B cell (primary cell): ENCODE measurements at regions not wholly inside any gene's neighbourhood (a gene's known extent, or its start where the extent isn't known, plus 50 kb on each side); places are given as distances from the start of the nearest gene placed in this dataset.

ENCODE experiments used
- ATAC-seq: fragments of 200-7000 bp; cut with Tn5 transposase; one replicate; pipeline ENCODE4 v1.10.0; 2021; ENCODE audit warnings: low read depth, mild to moderate bottlenecking, moderate number of reproducible peaks, moderate library complexity
- CTCF ChIA-PET: fragments of 350-600 bp; sonication (Branson Sonifier 250); formaldehyde crosslinking; loops from one replicate; lab custom pipeline; 2021; ENCODE audit warnings: antibody characterized with exemption, inconsistent platforms; lab: Charles Lee
- POLR2A ChIA-PET: fragments of 350-600 bp; sonication (Branson Sonifier 250); formaldehyde crosslinking; loops from one replicate; lab custom pipeline; 2021; ENCODE audit warnings: antibody characterized with exemption; lab: Charles Lee
- DNase-seq: peaks from one replicate; pipeline ENCODE4 v3.0.0; 2013
- H2AFZ ChIP-seq: 2 replicates; pipeline ENCODE4 v1.6.1; 2012; ENCODE audit warnings: mild to moderate bottlenecking, low read depth, low read length; ENCODE audit not compliant: insufficient read depth, poor library complexity, severe bottlenecking
- H3K27ac ChIP-seq, 2 donors: 1 replicate in 1 of 2; 2 replicates in 1 of 2; pipeline ENCODE4 v1.5.1; 2012 to 2013; ENCODE audit warnings: low read length in 2 of 2, mild to moderate bottlenecking in 2 of 2, moderate library complexity in 1 of 2
- H3K27me3 ChIP-seq, 4 experiments: fragments of 200-600 bp in 1 of 4; sonication (generic) in 1 of 4; replicated peaks in 1 of 4; 1 replicate in 2 of 4; 2 replicates in 2 of 4; pipeline versions ENCODE4 v1.6.1 to v1.7.0; 2013 to 2016; ENCODE audit warnings: low read length in 3 of 4, mild to moderate bottlenecking in 2 of 4, mixed read lengths in 1 of 4, moderate library complexity in 1 of 4; ENCODE audit not compliant: insufficient read depth in 4 of 4, control insufficient read depth in 3 of 4; ENCODE audit errors: control extremely low read depth in 1 of 4
- H3K36me3 ChIP-seq, 2 experiments: replicated peaks in 1 of 2; 1 replicate in 1 of 2; 2 replicates in 1 of 2; pipeline versions ENCODE4 v1.6.1 to v1.7.1; 2013; ENCODE audit warnings: low read length in 1 of 2; ENCODE audit not compliant: insufficient read depth in 2 of 2, control insufficient read depth in 1 of 2; ENCODE audit errors: control extremely low read depth in 1 of 2, extremely low read depth in 1 of 2
- H3K4me1 ChIP-seq, 2 donors: fragments of 200-600 bp in 1 of 2; sonication (generic) in 1 of 2; 1 replicate in 1 of 2; 2 replicates in 1 of 2; pipeline versions ENCODE4 v1.5.1 to v1.6.1; 2013 to 2017; ENCODE audit warnings: low read length in 2 of 2; ENCODE audit not compliant: control insufficient read depth in 2 of 2, insufficient read depth in 2 of 2
- H3K4me2 ChIP-seq: replicated peaks from 2 replicates; pipeline ENCODE3; 2012; ENCODE audit warnings: mild to moderate bottlenecking, low read depth, low read length; ENCODE audit not compliant: poor library complexity, severe bottlenecking
- H3K4me3 ChIP-seq, 5 experiments: fragments of 200-600 bp in 1 of 5; sonication (generic) in 1 of 5; 1 replicate in 3 of 5; 2 replicates in 2 of 5; pipeline versions ENCODE4 v1.5.1 to v1.7.0; 2011 to 2016; ENCODE audit warnings: low read length in 4 of 5, mild to moderate bottlenecking in 4 of 5, low read depth in 2 of 5, control low read depth in 1 of 5, moderate library complexity in 1 of 5; ENCODE audit not compliant: insufficient read depth in 1 of 5; ENCODE audit errors: control extremely low read depth in 1 of 5, extremely low read depth in 1 of 5
- H3K79me2 ChIP-seq: fragments of 200-600 bp; sonication (generic); one replicate; pipeline ENCODE4 v1.6.0; 2016; ENCODE audit warnings: low read length; ENCODE audit not compliant: control insufficient read depth, insufficient read depth
- H3K9ac ChIP-seq: fragments of 200-600 bp; sonication (generic); 2 replicates; pipeline ENCODE4 v1.6.1; 2017; ENCODE audit warnings: mild to moderate bottlenecking, low read length, moderate library complexity
- H3K9me3 ChIP-seq, 3 donors: one replicate each; pipeline versions ENCODE4 v1.6.1 to v1.7.1; 2013; ENCODE audit warnings: low read length in 2 of 3; ENCODE audit not compliant: control insufficient read depth in 2 of 3, insufficient read depth in 1 of 3; ENCODE audit errors: control extremely low read depth in 1 of 3
- H4K20me1 ChIP-seq: 2 replicates; pipeline ENCODE4 v1.6.0; 2012; ENCODE audit warnings: mild to moderate bottlenecking, low read length; ENCODE audit not compliant: insufficient read depth, control insufficient read depth, poor library complexity, severe bottlenecking
- H3K27ac Mint-ChIP-seq: one replicate; pipeline ENCODE4 v1.8.0; 2021; ENCODE audit warnings: mixed read lengths
- H3K27me3 Mint-ChIP-seq: one replicate; pipeline ENCODE4 v1.8.0; 2021; ENCODE audit warnings: mixed read lengths
- H3K4me1 Mint-ChIP-seq: one replicate; pipeline ENCODE4 v1.8.0; 2021; ENCODE audit warnings: mixed read lengths
- H3K4me3 Mint-ChIP-seq: one replicate; pipeline ENCODE4 v1.8.0; 2021; ENCODE audit warnings: mixed read lengths
- H3K9me3 Mint-ChIP-seq: one replicate; pipeline ENCODE4 v1.8.0; 2022; ENCODE audit warnings: mixed read lengths; ENCODE audit not compliant: insufficient read depth
- CTCF ChIP-seq: fragments of 200-600 bp; IDR thresholded peaks from one replicate; pipeline ENCODE4 v1.8.0; 2022; ENCODE audit warnings: antibody characterized with exemption, mild to moderate bottlenecking
- EZH2 ChIP-seq: IDR thresholded peaks from 2 replicates; pipeline ENCODE4 v1.6.1; 2012; ENCODE audit warnings: borderline replicate concordance, low read depth, mild to moderate bottlenecking, moderate library complexity, low read length; ENCODE audit not compliant: insufficient read depth, poor library complexity, severe bottlenecking
- WGBS: methylation state at CpG from one replicate; pipeline ENCODE4 v1.1.5; 2013; ENCODE audit warnings: missing lambda C conversion rate; ENCODE audit not compliant: insufficient coverage; 5-methylcytosine and 5-hydroxymethylcytosine counted together
- intact Hi-C: fragments of 100-400 bp; cut with micrococcal nuclease; formaldehyde crosslinking; loops from one replicate; pipeline ENCODE4 v1.10.0; 2022

- Histone ChIP-seq H2AFZ (no peak overlapping the region), H3K27ac (no peak overlapping the region), H3K4me1 (no peaks in the 10 kb centered on the region), H3K9ac (no peak overlapping the region), H3K9me3 (peaks cover 0 to 2% (median 0%) of the 10 kb centered on the region in 3 donors), H3K36me3 (no peaks in the 10 kb centered on the region), H3K79me2 (no peaks in the 10 kb centered on the region), H3K4me3 (no peak overlapping the region), H3K4me2 (no peak overlapping the region), H3K27me3 (peaks cover 0 to 18% (median 5%) of the 10 kb centered on the region in 4 experiments), H4K20me1 (no peaks in the 10 kb centered on the region)
- POLR2A ChIA-PET = no interaction called here
- Mint-ChIP-seq H3K9me3 (no peaks in the 10 kb centered on the region), H3K27me3 (peaks cover 53% of the 10 kb centered on the region), H3K4me1 (no peaks in the 10 kb centered on the region), H3K4me3 (no peak overlapping the region), H3K27ac (no peak overlapping the region)
- CTCF ChIA-PET = no interaction called here
- DNase-seq (no peak), ATAC-seq (no peak)
- TF ChIP-seq CTCF (no peak), EZH2 (no peak)
- intact Hi-C loops = no loop called here
- WGBS = 83% methylated on average over 6 of the region's 6 CpGs
These were observed 242.0 kb downstream of the SHQ1 start for GRCh38 chr3:72606005-72606800.

GRCh38 chr3:72604328-72604727 lies 243.9 kb downstream of the SHQ1 start:
- H3K4me1 ChIP-seq = no peaks in the 10 kb centered on the region
- H3K36me3 ChIP-seq = no peaks in the 10 kb centered on the region
- peaks cover 0 to 27% (median 8%) of the 10 kb centered on the region in 4 experiments for H3K27me3 ChIP-seq
- no peak overlapping the region for H2AFZ ChIP-seq
- 71% methylated on average over 1 of the region's 3 CpGs for WGBS
- no peak overlapping the region for H3K9ac ChIP-seq
- no peak overlapping the region for H3K27ac ChIP-seq
- no peak overlapping the region for H3K4me3 Mint-ChIP-seq
- DNase-seq (no peak), ATAC-seq (no peak)
- H3K27ac Mint-ChIP-seq = no peak overlapping the region
- no peaks in the 10 kb centered on the region for H3K79me2 ChIP-seq
- no peaks in the 10 kb centered on the region for H3K9me3 ChIP-seq
- ChIA-PET POLR2A (no interaction called here), CTCF (interaction anchor here (0.7 kb wide), 1 partner anchor 63 kb away, joined by 3 read pairs; no protein-coding TSS in a partner anchor)
- peaks cover 57% of the 10 kb centered on the region for H3K27me3 Mint-ChIP-seq
- intact Hi-C loops = no loop called here
- no peaks in the 10 kb centered on the region for H3K9me3 Mint-ChIP-seq
- H3K4me3 ChIP-seq = no peak overlapping the region
- no peaks in the 10 kb centered on the region for H3K4me1 Mint-ChIP-seq
- TF ChIP-seq CTCF (no peak), EZH2 (no peak)
- no peak overlapping the region for H3K4me2 ChIP-seq
- no peaks in the 10 kb centered on the region for H4K20me1 ChIP-seq
